Activated naive CD4-positive, alpha-beta T cell treated with anti-CD3 and anti-CD28 coated beads, Interleukin-2, amount 50 U/mL, for 72 hours (primary cell): ENCODE measurements at regions not wholly inside any gene's neighbourhood (a gene's known extent, or its start where the extent isn't known, plus 50 kb on each side); places are given as distances from the start of the nearest gene placed in this dataset.
A peak's percentile ranks its signal among the peaks of the same experiment; 100 is the strongest.

Experiments
- ATAC-seq, 2 donors: fragments of 150-1000 bp; cut with Tn5 transposase; 2 replicates each; pipeline ENCODE4 v1.10.0; 2021; ENCODE audit warnings: mild to moderate bottlenecking in 2 of 2, moderate library complexity in 2 of 2
- DNase-seq, 2 donors: peaks; one replicate each; pipeline ENCODE4 v3.0.0; 2021 to 2022; ENCODE audit warnings: low spot score in 2 of 2
- H3K27ac Mint-ChIP-seq, 2 donors: one replicate each; pipeline ENCODE4 v1.8.0; 2022; ENCODE audit warnings: mild to moderate bottlenecking in 2 of 2, mixed read lengths in 2 of 2
- H3K36me3 Mint-ChIP-seq, 2 donors: one replicate each; pipeline ENCODE4 v1.8.0; 2022; ENCODE audit warnings: mixed read lengths in 2 of 2
- H3K9me3 Mint-ChIP-seq, 2 donors: one replicate each; pipeline ENCODE4 v1.8.0; 2022; ENCODE audit warnings: mixed read lengths in 2 of 2

DNA sequence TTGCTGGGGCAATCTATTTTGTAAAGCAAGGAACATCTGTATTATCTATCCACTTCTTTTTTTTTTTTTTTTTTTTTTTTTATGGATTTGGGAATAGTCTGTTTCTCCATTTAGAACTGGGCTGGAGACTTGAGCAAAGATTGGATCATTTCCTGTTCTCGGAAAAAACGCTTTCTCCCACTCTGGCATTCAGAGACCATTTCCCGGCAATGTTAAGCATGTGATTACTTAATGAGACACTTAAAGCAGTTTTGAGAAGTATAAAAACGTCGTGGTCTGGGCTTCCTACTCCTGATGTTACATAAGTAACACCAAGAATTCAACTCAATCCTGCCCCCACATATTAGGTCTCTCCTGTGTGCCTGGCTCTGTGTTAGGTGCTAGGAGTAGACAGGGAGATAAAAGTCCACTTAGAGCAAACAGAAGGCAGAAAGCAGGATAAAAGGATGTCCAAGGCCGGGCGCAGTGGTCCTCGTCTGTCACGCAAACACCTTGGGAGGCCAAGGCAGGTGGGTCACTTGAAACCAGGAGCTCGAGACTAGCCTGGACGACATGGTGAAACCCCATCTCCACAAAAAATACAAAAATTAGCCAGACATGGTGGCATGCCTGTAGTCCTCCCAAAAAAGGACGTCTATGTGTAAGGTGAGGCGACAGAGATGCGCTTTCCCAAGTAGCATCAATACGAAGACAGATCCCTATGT is 152.1 kb upstream of the GSC start:
- Mint-ChIP-seq H3K9me3 (peaks cover 0 to 4% of the 10 kb centered on the region in 2 donors), H3K27ac (no peak overlapping the region)
- ATAC-seq, result no peak

GRCh38 chr14:94921456-94921855 is 151.5 kb upstream of the GSC start:
- no peak for DNase-seq
- Mint-ChIP-seq H3K9me3 (peaks cover 0 to 4% of the 10 kb centered on the region in 2 donors), H3K36me3 (no peaks in the 10 kb centered on the region), H3K27ac (no peak overlapping the region)
- ATAC-seq, result no peak

More for the DNA sequence above, 152.1 kb upstream of the GSC start:
- DNase-seq, result no peak
- no peaks in the 10 kb centered on the region for H3K36me3 Mint-ChIP-seq

DNA sequence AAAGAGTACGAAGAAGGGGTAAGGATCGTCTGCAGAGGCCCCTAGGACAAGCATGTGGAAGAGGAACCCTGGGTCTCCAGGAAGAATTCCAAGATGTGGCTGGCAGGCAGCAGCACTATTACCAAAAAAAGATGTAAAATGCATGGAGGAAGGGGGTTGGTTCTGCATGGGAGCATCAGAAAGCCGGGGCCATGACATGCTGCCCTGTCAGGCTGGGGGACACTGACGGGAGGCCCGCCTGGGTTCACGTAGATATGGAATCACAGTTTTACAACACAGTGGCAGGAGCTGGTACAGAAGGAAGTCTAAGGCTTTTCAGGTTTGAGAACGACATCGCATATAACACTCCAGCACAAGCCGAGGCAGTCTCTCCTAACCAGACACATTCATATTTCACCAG is 150.0 kb upstream of the GSC start:
- H3K27ac Mint-ChIP-seq, result no peak overlapping the region
- H3K36me3 Mint-ChIP-seq, result no peaks in the 10 kb centered on the region
- peaks cover 0 to 4% of the 10 kb centered on the region in 2 donors for H3K9me3 Mint-ChIP-seq
- ATAC-seq, result no peak
- no peak for DNase-seq

DNA sequence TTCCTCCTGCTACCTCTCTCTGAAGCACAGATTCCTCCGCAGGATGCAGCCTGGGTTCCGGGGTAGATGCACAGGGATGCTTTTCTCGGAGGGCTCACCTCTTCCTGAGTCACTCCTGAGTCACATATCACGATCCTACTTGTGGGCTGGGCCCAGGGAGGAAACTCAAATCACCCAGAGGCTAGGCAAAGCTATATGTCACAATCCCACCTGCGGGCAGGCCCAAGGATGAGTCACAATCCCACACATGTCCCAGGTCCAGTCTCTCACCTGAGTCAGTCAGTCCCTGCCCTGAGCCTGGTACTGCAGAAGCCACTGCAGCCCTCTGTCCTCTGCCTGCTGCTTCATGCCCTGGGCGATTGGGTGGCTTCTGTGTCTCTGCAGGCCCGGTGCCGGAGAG is 149.0 kb upstream of the GSC start:
- Mint-ChIP-seq H3K9me3 (peaks cover 0 to under 1% of the 10 kb centered on the region in 2 donors), H3K27ac (no peak overlapping the region), H3K36me3 (no peaks in the 10 kb centered on the region)
- DNase-seq (no peak), ATAC-seq (peak in 1 of 2 donors; percentile 43)

- H3K36me3 Mint-ChIP-seq, result no peaks in the 10 kb centered on the region
- ATAC-seq (no peak), DNase-seq (no peak)
- peaks cover 0 to 4% of the 10 kb centered on the region in 2 donors for H3K9me3 Mint-ChIP-seq
- no peak overlapping the region for H3K27ac Mint-ChIP-seq
These were observed 147.2 kb upstream of the GSC start for GRCh38 chr14:94917041-94917600.

DNA sequence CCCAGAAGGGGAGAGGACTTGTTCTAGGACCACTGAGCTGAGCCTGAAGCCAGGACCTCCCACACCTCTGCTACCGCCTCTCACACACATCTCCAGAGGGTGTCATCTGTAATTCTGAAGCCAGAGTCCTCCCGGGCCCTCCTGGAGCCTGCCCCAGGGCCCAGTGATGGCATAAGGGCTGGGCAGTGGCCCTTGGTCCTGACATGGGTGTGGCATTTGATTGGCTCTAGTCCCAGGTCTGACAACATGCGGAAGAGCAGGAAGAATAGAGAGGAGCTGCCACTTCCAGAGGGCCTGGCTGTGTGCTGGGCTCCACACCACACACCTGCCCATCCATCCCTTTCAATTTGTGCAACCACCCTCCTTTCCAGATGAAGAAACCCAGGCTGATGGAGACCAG is 144.3 kb upstream of the GSC start:
- ATAC-seq (no peak), DNase-seq (no peak)
- no peak overlapping the region for H3K27ac Mint-ChIP-seq
- peaks cover 9 to 13% of the 10 kb centered on the region in 2 donors for H3K9me3 Mint-ChIP-seq
- no peaks in the 10 kb centered on the region for H3K36me3 Mint-ChIP-seq

GRCh38 chr14:94907626-94908261 is 137.8 kb upstream of the GSC start:
- H3K27ac Mint-ChIP-seq, result no peak overlapping the region
- DNase-seq, result no peak
- no peak for ATAC-seq
- H3K36me3 Mint-ChIP-seq, result no peaks in the 10 kb centered on the region
- H3K9me3 Mint-ChIP-seq, result peaks cover 9 to 13% of the 10 kb centered on the region in 2 donors

- no peak overlapping the region for H3K27ac Mint-ChIP-seq
- peaks cover 6 to 13% of the 10 kb centered on the region in 2 donors for H3K9me3 Mint-ChIP-seq
- DNase-seq (no peak), ATAC-seq (no peak)
- no peaks in the 10 kb centered on the region for H3K36me3 Mint-ChIP-seq
These were observed 137.2 kb upstream of the GSC start for GRCh38 chr14:94906991-94907587.

DNA sequence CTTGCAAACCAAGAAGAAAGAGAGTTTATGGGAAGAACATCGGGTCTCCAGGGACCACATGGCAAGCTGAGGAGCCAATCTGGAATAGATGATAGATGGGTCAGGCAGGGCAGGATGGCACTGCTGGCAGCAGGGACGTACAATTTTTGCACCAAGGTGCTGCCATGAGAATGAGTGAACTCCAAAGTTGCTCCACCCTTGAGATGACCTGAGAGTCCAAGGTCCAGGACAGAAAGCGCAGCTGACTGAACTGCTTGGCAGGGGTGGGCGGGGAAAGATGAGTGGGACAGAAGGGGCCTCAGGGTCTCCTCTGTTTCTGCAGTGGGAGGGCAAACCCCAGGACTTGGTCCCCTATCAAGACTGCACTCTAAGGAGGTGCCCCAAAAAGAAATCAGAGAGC is 136.7 kb upstream of the GSC start:
- ATAC-seq (no peak), DNase-seq (no peak)
- Mint-ChIP-seq H3K9me3 (peaks cover 3 to 11% of the 10 kb centered on the region in 2 donors), H3K36me3 (no peaks in the 10 kb centered on the region), H3K27ac (no peak overlapping the region)

GRCh38 chr14:94904636-94905035 is 134.7 kb upstream of the GSC start:
- DNase-seq (no peak), ATAC-seq (no peak)
- H3K27ac Mint-ChIP-seq, result no peak overlapping the region
- H3K36me3 Mint-ChIP-seq, result no peaks in the 10 kb centered on the region
- H3K9me3 Mint-ChIP-seq, result no peaks in the 10 kb centered on the region

DNA sequence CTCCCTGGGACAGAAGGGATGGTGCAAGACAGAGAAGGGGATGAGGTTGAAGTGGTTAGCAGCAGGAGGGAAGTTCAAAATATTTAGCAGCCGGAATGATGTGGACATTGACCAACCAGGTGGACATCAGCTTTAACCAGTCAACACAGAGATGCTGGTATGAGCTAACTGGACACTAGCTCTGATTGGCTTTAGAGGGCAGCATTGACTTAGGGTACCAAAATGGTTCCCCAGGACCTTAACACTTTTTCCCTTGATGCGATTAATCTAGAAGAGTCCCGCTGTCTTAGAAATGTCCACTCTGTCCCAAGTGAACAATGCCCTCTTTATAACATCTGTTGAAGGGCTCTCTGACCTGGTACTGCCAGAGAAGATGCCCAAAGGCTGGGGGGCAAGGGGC is 134.0 kb upstream of the GSC start:
- ATAC-seq, result no peak
- Mint-ChIP-seq H3K36me3 (no peaks in the 10 kb centered on the region), H3K27ac (no peak overlapping the region), H3K9me3 (no peaks in the 10 kb centered on the region)
- no peak for DNase-seq

GRCh38 chr14:94903338-94903737 is 133.4 kb upstream of the GSC start:
- H3K9me3 Mint-ChIP-seq, result no peaks in the 10 kb centered on the region
- no peak for ATAC-seq
- DNase-seq, result no peak
- H3K27ac Mint-ChIP-seq, result no peak overlapping the region
- H3K36me3 Mint-ChIP-seq, result no peaks in the 10 kb centered on the region

DNA sequence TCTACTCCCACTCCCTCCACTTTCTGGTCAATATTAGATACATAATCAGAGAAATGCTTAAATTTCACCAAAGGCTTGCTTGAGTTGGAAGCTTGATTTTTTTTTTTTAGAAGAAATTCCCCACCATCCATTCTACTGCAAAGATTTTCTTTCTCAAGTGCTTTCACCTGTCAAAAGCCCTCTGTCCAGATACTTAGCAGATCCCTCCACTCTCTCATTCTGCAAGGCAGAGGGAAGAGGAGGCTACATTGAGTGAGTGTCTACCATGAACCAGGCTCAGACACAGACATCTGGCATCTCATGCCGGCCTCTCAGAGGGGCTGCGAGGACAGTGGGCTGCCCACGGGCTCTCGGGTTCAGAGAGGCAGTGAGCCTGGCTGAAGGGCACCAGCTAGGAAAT is 127.6 kb upstream of the GSC start:
- ATAC-seq, result no peak
- Mint-ChIP-seq H3K27ac (no peak overlapping the region), H3K36me3 (no peaks in the 10 kb centered on the region), H3K9me3 (no peaks in the 10 kb centered on the region)
- DNase-seq, result no peak

DNA sequence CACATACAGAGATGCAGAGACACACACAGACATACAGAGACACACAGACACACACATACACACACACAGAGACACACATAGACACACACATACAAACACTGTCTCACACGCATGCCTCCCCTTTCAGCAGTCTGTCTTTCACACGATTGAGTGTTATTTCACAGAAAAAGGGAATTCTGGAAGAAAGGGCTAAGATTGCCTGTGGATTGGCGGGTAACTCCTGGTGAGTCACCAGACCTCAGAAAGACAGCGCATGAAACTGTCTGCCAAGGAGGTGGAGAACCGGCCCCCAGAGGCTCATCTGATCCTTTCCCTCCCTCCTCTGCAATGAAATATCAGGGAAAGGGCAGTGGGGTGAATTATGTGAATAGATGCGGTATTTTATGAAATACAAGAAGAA is 127.2 kb upstream of the GSC start:
- no peak overlapping the region for H3K27ac Mint-ChIP-seq
- no peak for ATAC-seq
- DNase-seq, result no peak
- no peaks in the 10 kb centered on the region for H3K36me3 Mint-ChIP-seq
- no peaks in the 10 kb centered on the region for H3K9me3 Mint-ChIP-seq

- Mint-ChIP-seq H3K9me3 (no peaks in the 10 kb centered on the region), H3K27ac (no peak overlapping the region), H3K36me3 (no peaks in the 10 kb centered on the region)
- DNase-seq (no peak), ATAC-seq (no peak)
These were observed 123.7 kb upstream of the GSC start for GRCh38 chr14:94893411-94894160.

- Mint-ChIP-seq H3K27ac (no peak overlapping the region), H3K36me3 (no peaks in the 10 kb centered on the region), H3K9me3 (no peaks in the 10 kb centered on the region)
- ATAC-seq (no peak), DNase-seq (no peak)
These were observed 120.9 kb upstream of the GSC start for GRCh38 chr14:94890785-94891184.
